LHCN-M2 (cell line): ENCODE measurements at regions not wholly inside any gene's neighbourhood (a gene's known extent, or its start where the extent isn't known, plus 50 kb on each side); places are given as distances from the start of the nearest gene placed in this dataset.

Experiments used
- DNase-seq: peaks from one replicate; pipeline ENCODE4 v3.0.0-alpha.2; 2012; ENCODE audit warnings: low read depth

- DNase-seq: no peak
Observed at GRCh38 chr1:168917796-168918195, 188.7 kb upstream of the ATP1B1 start.

GRCh38 chr1:168918860-168919741 is 187.4 kb upstream of the ATP1B1 start:
- DNase-seq: no peak

GRCh38 chr1:168920456-168921094 is 185.9 kb upstream of the ATP1B1 start:
- peak; percentile 9 for DNase-seq

GRCh38 chr1:168921629-168922028 is 184.9 kb upstream of the ATP1B1 start:
- DNase-seq: no peak

GRCh38 chr1:168923521-168924136 is 182.9 kb upstream of the ATP1B1 start:
- no peak for DNase-seq

GRCh38 chr1:168924976-168925375 is 181.5 kb upstream of the ATP1B1 start:
- no peak for DNase-seq

GRCh38 chr1:168926236-168926635 is 180.3 kb upstream of the ATP1B1 start:
- DNase-seq: no peak

GRCh38 chr1:168932539-168932938 is 174.0 kb upstream of the ATP1B1 start:
- DNase-seq: no peak

- no peak for DNase-seq
Observed at GRCh38 chr1:168933141-168933805, 173.2 kb upstream of the ATP1B1 start.

GRCh38 chr1:168939110-168939946 is 167.2 kb upstream of the ATP1B1 start:
- DNase-seq: no peak

- no peak for DNase-seq
Observed at GRCh38 chr1:168939947-168940223, 166.6 kb upstream of the ATP1B1 start.

GRCh38 chr1:168941640-168942039 is 164.8 kb upstream of the ATP1B1 start:
- no peak for DNase-seq

- no peak for DNase-seq
Observed at GRCh38 chr1:168942165-168942564, 164.3 kb upstream of the ATP1B1 start.

- no peak for DNase-seq
Observed at GRCh38 chr1:168945870-168946269, 160.6 kb upstream of the ATP1B1 start.

GRCh38 chr1:168947041-168947440 is 159.4 kb upstream of the ATP1B1 start:
- no peak for DNase-seq

GRCh38 chr1:168949672-168950071 is 156.8 kb upstream of the ATP1B1 start:
- DNase-seq: no peak

GRCh38 chr1:168957818-168958217 is 148.7 kb upstream of the ATP1B1 start:
- peak; percentile 34 for DNase-seq

GRCh38 chr1:168958562-168959289 is 147.8 kb upstream of the ATP1B1 start:
- peak; percentile 30 for DNase-seq

- DNase-seq: no peak
Observed at GRCh38 chr1:168959382-168959781, 147.1 kb upstream of the ATP1B1 start.

GRCh38 chr1:168960114-168960513 is 146.4 kb upstream of the ATP1B1 start:
- no peak for DNase-seq

GRCh38 chr1:168960595-168960994 is 145.9 kb upstream of the ATP1B1 start:
- DNase-seq: no peak
